SK-N-SH (cell line): ENCODE measurements at regions not wholly inside any gene's neighbourhood (a gene's known extent, or its start where the extent isn't known, plus 50 kb on each side); places are given as distances from the start of the nearest gene placed in this dataset.

Experiments used
- CTCF ChIA-PET: fragments of 300-600, 350-600 bp; formaldehyde crosslinking; extraction: SDS; loops from one replicate; lab custom pipeline; 2021; lab: Yijun Ruan, JAX
- POLR2A ChIA-PET: fragments of 350-600 bp; sonication (Branson Sonifier 250); formaldehyde crosslinking; extraction: SDS; loops from one replicate; lab custom pipeline; 2020; ENCODE audit warnings: antibody characterized with exemption, inconsistent platforms; lab: Yijun Ruan, JAX
- DNase-seq: peaks from one replicate; pipeline ENCODE4 v3.0.0; 2012
- H2AFZ ChIP-seq: fragments of 200-600 bp; sonication (generic); 2 replicates; pipeline ENCODE4 v1.8.1; 2016; ENCODE audit warnings: antibody characterized with exemption, mild to moderate bottlenecking, low read depth
- H3F3A ChIP-seq: fragments of 200-600 bp; sonication (generic); replicated peaks from 2 replicates; pipeline ENCODE3; 2016; ENCODE audit warnings: antibody characterized with exemption, mild to moderate bottlenecking; ENCODE audit not compliant: insufficient read depth
- H3K27ac ChIP-seq, 2 experiments: fragments of 200-500 bp in 1 of 2; fragments of 200-600 bp in 1 of 2; sonication (Bioruptor generic) in 1 of 2; sonication (generic), shearing (Covaris generic) in 1 of 2; 2 replicates each; pipeline versions ENCODE4 v1.5.1 to v1.6.1; 2014 to 2016; ENCODE audit warnings: low read depth in 2 of 2, inconsistent platforms in 1 of 2, low read length in 1 of 2, mild to moderate bottlenecking in 1 of 2, mixed read lengths in 1 of 2
- H3K27me3 ChIP-seq: fragments of 200-600 bp; sonication (generic), shearing (Covaris generic); 2 replicates; pipeline ENCODE4 v1.6.1; 2016; ENCODE audit warnings: mixed run types; ENCODE audit not compliant: insufficient read depth
- H3K36me3 ChIP-seq, 2 experiments: fragments of 200-500 bp in 1 of 2; fragments of 200-600 bp in 1 of 2; sonication (Bioruptor generic) in 1 of 2; sonication (generic) in 1 of 2; replicated peaks in 1 of 2; 2 replicates each; pipeline versions ENCODE3 to v1.5.1; 2014 to 2016; ENCODE audit warnings: low read length in 1 of 2, mild to moderate bottlenecking in 1 of 2; ENCODE audit not compliant: insufficient read depth in 2 of 2, control insufficient read depth in 1 of 2
- H3K4me1 ChIP-seq, 2 experiments: fragments of 200-500 bp in 1 of 2; fragments of 200-600 bp in 1 of 2; sonication (Bioruptor generic) in 1 of 2; sonication (generic), shearing (Covaris generic) in 1 of 2; 2 replicates each; pipeline versions ENCODE4 v1.5.1 to v1.6.1; 2014 to 2016; ENCODE audit warnings: low read depth in 1 of 2, low read length in 1 of 2, mixed run types in 1 of 2; ENCODE audit not compliant: insufficient read depth in 2 of 2, control insufficient read depth in 1 of 2
- H3K4me2 ChIP-seq: fragments of 200-600 bp; sonication (generic), shearing (Covaris generic); 2 replicates; pipeline ENCODE4 v1.6.1; 2017; ENCODE audit warnings: mixed run types
- H3K4me3 ChIP-seq, 2 experiments: fragments of 200-500 bp in 1 of 2; fragments of 200-600 bp in 1 of 2; sonication (Bioruptor generic) in 1 of 2; sonication (generic), shearing (Covaris generic) in 1 of 2; 2 replicates each; pipeline versions ENCODE4 v1.5.1 to v1.8.1; 2014 to 2016; ENCODE audit warnings: low read depth in 2 of 2, inconsistent platforms in 1 of 2, low read length in 1 of 2, mild to moderate bottlenecking in 1 of 2, mixed read lengths in 1 of 2, moderate library complexity in 1 of 2
- H3K79me2 ChIP-seq: fragments of 200-600 bp; sonication (generic); 2 replicates; pipeline ENCODE4 v1.8.1; 2017; ENCODE audit warnings: mild to moderate bottlenecking; ENCODE audit not compliant: insufficient read depth
- H3K9ac ChIP-seq: fragments of 200-600 bp; sonication (generic); 2 replicates; pipeline ENCODE4 v1.6.1; 2017; ENCODE audit warnings: mixed run types
- H3K9me2 ChIP-seq: fragments of 200-600 bp; sonication (generic); 2 replicates; pipeline ENCODE4 v1.6.1; 2017; ENCODE audit warnings: mixed run types
- H3K9me3 ChIP-seq: fragments of 200-600 bp; sonication (generic); 2 replicates; pipeline ENCODE4 v1.6.1; 2017; ENCODE audit warnings: mixed run types, mild to moderate bottlenecking, moderate library complexity
- H4K20me1 ChIP-seq: fragments of 200-600 bp; sonication (generic); 2 replicates; pipeline ENCODE4 v1.6.1; 2017; ENCODE audit warnings: mild to moderate bottlenecking, mixed run types; ENCODE audit not compliant: insufficient read depth
- EP300 ChIP-seq, 2 experiments: IDR thresholded peaks; 2 replicates each; pipeline versions ENCODE4 v1.4.0 to v1.6.1; 2012; ENCODE audit warnings: borderline replicate concordance in 1 of 2, low read depth in 1 of 2, low read length in 1 of 2
- EZH2phosphoT487 ChIP-seq: fragments of 200-600 bp; sonication (generic); IDR thresholded peaks from 2 replicates; pipeline ENCODE4 v1.6.1; 2017; ENCODE audit warnings: low read depth, mixed run types, mild to moderate bottlenecking, antibody characterized with exemption, moderate library complexity, borderline replicate concordance
- FOSL2 ChIP-seq: IDR thresholded peaks from 2 replicates; pipeline ENCODE4 v1.4.0; 2012; ENCODE audit warnings: low read depth, mild to moderate bottlenecking, moderate library complexity, borderline replicate concordance
- FOXJ3 ChIP-seq: sonication (generic); formaldehyde crosslinking; IDR thresholded peaks from 2 replicates; pipeline ENCODE4 v1.5.1; 2020; ENCODE audit warnings: mild to moderate bottlenecking, missing genetic modification reagents
- GATA2 ChIP-seq: sonication (generic); formaldehyde crosslinking; IDR thresholded peaks from 2 replicates; pipeline ENCODE4 v1.5.0; 2020; ENCODE audit warnings: mild to moderate bottlenecking, missing genetic modification reagents
- MEF2A ChIP-seq: IDR thresholded peaks from 2 replicates; pipeline ENCODE4 v1.4.0; 2012; ENCODE audit warnings: low read depth, borderline replicate concordance
- NFIC ChIP-seq: IDR thresholded peaks from 2 replicates; pipeline ENCODE4 v1.4.0; 2012; ENCODE audit warnings: borderline replicate concordance
- RAD21 ChIP-seq: IDR thresholded peaks from 2 replicates; pipeline ENCODE4 v1.6.1; 2012; ENCODE audit warnings: mild to moderate bottlenecking, low read length
- RCOR1 ChIP-seq: fragments of 150-350 bp; IDR thresholded peaks from 2 replicates; pipeline ENCODE4 v1.6.1; 2017; ENCODE audit warnings: antibody characterized with exemption, low read length
- RXRA ChIP-seq: IDR thresholded peaks from 2 replicates; pipeline ENCODE4 v1.4.0; 2012; ENCODE audit warnings: low read depth, mild to moderate bottlenecking, borderline replicate concordance
- SIN3A ChIP-seq: IDR thresholded peaks from 2 replicates; pipeline ENCODE4 v1.6.1; 2012; ENCODE audit warnings: low read depth, mild to moderate bottlenecking, low read length, moderate library complexity, borderline replicate concordance
- SMC3 ChIP-seq: IDR thresholded peaks from 2 replicates; pipeline ENCODE4 v1.6.1; 2012; ENCODE audit warnings: low read depth, low read length, improper control_type of control experiment
- TCF12 ChIP-seq: IDR thresholded peaks from 2 replicates; pipeline ENCODE4 v1.4.0; 2012
- TEAD4 ChIP-seq: IDR thresholded peaks from 2 replicates; pipeline ENCODE4 v1.4.0; 2012; ENCODE audit warnings: mild to moderate bottlenecking, borderline replicate concordance; ENCODE audit not compliant: insufficient read depth
- WGBS: methylation state at CpG from one replicate; pipeline ENCODE4 v1.1.6; 2017; ENCODE audit warnings: low lambda C conversion rate; 5-methylcytosine and 5-hydroxymethylcytosine counted together
- TF ChIP-seq, protein P1 (sequence below): IDR thresholded peaks from 2 replicates; pipeline ENCODE4 v1.4.0; 2012; ENCODE audit warnings: low read depth, borderline replicate concordance
- TF ChIP-seq, protein P2 (sequence below): IDR thresholded peaks from 2 replicates; pipeline ENCODE4; 2012
- TF ChIP-seq, protein P3 (sequence below): fragments of 200-600 bp; sonication (generic); IDR thresholded peaks from 2 replicates; pipeline ENCODE4 v1.6.1; 2017; ENCODE audit warnings: antibody characterized with exemption, mild to moderate bottlenecking, moderate library complexity
- TF ChIP-seq, protein P4 (sequence below): fragments of 150-350 bp; IDR thresholded peaks from 2 replicates; pipeline ENCODE4 v1.6.1; 2017; ENCODE audit warnings: antibody characterized with exemption, low read length, low read depth, borderline replicate concordance
- TF ChIP-seq, protein P5 (sequence below): fragments of 150-350 bp; IDR thresholded peaks from 2 replicates; pipeline ENCODE4 v1.6.1; 2016; ENCODE audit warnings: mild to moderate bottlenecking, low read depth, low read length

DNA sequence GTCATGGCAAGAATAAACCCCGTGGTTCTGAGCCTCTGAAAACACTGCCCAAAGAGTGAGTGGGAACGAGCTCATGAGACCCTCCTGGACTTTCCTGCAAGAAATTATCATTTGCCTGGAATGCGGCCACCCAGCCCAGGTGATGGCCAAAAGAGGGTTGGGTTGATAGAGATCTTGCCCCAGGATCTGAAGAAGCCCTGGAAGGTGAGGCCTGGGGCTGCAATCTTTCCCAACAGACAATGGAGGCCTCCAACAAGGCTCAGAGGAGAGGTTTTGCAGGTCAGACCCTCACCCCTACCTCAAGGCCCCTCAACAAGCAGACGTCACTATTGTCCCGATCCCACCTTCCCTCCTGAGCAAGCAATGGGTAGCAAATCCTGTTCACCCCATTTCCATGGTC, 106.0 kb upstream of the SOD1 start:
- no peak overlapping the region for H3K4me3 ChIP-seq
- no peaks in the 10 kb centered on the region for H3K79me2 ChIP-seq
- POLR2A ChIA-PET: no interaction called here
- CTCF ChIA-PET: interaction anchor here (1.4 to 1.9 kb wide), 2 partner anchors 27 to 51 kb away, joined by 4 to 10 read pairs; no protein-coding TSS in a partner anchor
- no peak overlapping the region for H3K4me2 ChIP-seq
- WGBS: 66% methylated on average over 5 of the region's 5 CpGs
- H3K36me3 ChIP-seq: no peaks in the 10 kb centered on the region
- no peaks in the 10 kb centered on the region for H3K9me3 ChIP-seq
- peaks cover 14% of the 10 kb centered on the region for H3K27me3 ChIP-seq
- no peak overlapping the region for H3K27ac ChIP-seq
- no peaks in the 10 kb centered on the region for H3K9me2 ChIP-seq
- no peak for TF ChIP-seq MEF2A
- TF ChIP-seq, protein P1, sequence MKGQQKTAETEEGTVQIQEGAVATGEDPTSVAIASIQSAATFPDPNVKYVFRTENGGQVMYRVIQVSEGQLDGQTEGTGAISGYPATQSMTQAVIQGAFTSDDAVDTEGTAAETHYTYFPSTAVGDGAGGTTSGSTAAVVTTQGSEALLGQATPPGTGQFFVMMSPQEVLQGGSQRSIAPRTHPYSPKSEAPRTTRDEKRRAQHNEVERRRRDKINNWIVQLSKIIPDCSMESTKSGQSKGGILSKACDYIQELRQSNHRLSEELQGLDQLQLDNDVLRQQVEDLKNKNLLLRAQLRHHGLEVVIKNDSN: no peak
- TF ChIP-seq FOSL2: no peak
- TF ChIP-seq, protein P2, sequence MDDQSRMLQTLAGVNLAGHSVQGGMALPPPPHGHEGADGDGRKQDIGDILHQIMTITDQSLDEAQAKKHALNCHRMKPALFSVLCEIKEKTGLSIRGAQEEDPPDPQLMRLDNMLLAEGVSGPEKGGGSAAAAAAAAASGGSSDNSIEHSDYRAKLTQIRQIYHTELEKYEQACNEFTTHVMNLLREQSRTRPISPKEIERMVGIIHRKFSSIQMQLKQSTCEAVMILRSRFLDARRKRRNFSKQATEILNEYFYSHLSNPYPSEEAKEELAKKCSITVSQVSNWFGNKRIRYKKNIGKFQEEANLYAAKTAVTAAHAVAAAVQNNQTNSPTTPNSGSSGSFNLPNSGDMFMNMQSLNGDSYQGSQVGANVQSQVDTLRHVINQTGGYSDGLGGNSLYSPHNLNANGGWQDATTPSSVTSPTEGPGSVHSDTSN: no peak
- TF ChIP-seq TEAD4: no peak
- TF ChIP-seq EZH2phosphoT487: no peak
- TF ChIP-seq RCOR1: no peak
- TF ChIP-seq RAD21: no peak
- no peak for TF ChIP-seq EP300 (IDR thresholded peaks at IDR 0.05; ENCODE audit: borderline replicate concordance in 1 of 2, low read depth in 1 of 2, low read length in 1 of 2)
- TF ChIP-seq NFIC: no peak
- H3F3A ChIP-seq: peaks cover 4% of the 10 kb centered on the region
- H4K20me1 ChIP-seq: no peaks in the 10 kb centered on the region
- no peak overlapping the region for H3K9ac ChIP-seq
- peaks cover 0 to 3% of the 10 kb centered on the region in 2 experiments; a peak in 1 of 4 replicates for H3K4me1 ChIP-seq
- no peak for DNase-seq
- H2AFZ ChIP-seq: no peak overlapping the region

DNA sequence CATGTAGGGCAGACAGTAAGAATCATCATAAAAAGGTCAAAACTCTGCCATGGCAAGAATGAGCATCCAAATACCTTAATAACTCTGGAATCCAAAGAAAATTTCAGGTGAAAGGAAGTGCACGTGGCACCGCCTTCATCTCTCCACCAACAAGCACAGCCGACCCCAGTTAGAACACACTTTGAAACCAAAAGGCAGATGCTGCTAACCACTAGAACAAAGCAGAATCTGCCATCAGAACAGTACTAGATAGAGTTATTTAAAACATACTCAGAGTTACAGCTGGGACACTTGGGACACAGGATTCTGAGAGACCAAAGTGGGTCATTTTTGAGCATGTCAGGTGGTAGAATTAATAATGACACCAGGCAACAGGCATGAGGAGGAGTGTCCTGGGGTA, 106.7 kb upstream of the SOD1 start:
- Histone ChIP-seq H4K20me1 (no peaks in the 10 kb centered on the region), H3K9me2 (no peaks in the 10 kb centered on the region), H3K27ac (no peak overlapping the region), H3F3A (peaks cover 4% of the 10 kb centered on the region), H2AFZ (no peak overlapping the region), H3K4me3 (no peak overlapping the region), H3K36me3 (no peaks in the 10 kb centered on the region), H3K27me3 (peaks cover 7% of the 10 kb centered on the region), H3K4me1 (peaks cover 0 to 3% of the 10 kb centered on the region in 2 experiments; a peak in 1 of 4 replicates), H3K4me2 (no peak overlapping the region), H3K9ac (no peak overlapping the region), H3K79me2 (no peaks in the 10 kb centered on the region), H3K9me3 (no peaks in the 10 kb centered on the region)
- CTCF ChIA-PET: no interaction called here
- POLR2A ChIA-PET: no interaction called here
- DNase-seq: no peak
- 77% methylated on average over 3 of the region's 3 CpGs for WGBS
- TF ChIP-seq RAD21 (no peak), EP300 (IDR thresholded peaks at IDR 0.05; ENCODE audit: borderline replicate concordance in 1 of 2, low read depth in 1 of 2, low read length in 1 of 2) (no peak), SMC3 (no peak), RCOR1 (no peak), GATA2 (CRISPR knock-in tag) (no peak), RXRA (no peak), SIN3A (no peak), FOXJ3 (no peak), TCF12 (no peak), EZH2phosphoT487 (no peak)
- TF ChIP-seq, protein P2: no peak
- TF ChIP-seq, protein P3, sequence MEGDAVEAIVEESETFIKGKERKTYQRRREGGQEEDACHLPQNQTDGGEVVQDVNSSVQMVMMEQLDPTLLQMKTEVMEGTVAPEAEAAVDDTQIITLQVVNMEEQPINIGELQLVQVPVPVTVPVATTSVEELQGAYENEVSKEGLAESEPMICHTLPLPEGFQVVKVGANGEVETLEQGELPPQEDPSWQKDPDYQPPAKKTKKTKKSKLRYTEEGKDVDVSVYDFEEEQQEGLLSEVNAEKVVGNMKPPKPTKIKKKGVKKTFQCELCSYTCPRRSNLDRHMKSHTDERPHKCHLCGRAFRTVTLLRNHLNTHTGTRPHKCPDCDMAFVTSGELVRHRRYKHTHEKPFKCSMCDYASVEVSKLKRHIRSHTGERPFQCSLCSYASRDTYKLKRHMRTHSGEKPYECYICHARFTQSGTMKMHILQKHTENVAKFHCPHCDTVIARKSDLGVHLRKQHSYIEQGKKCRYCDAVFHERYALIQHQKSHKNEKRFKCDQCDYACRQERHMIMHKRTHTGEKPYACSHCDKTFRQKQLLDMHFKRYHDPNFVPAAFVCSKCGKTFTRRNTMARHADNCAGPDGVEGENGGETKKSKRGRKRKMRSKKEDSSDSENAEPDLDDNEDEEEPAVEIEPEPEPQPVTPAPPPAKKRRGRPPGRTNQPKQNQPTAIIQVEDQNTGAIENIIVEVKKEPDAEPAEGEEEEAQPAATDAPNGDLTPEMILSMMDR: no peak
- TF ChIP-seq, protein P4, sequence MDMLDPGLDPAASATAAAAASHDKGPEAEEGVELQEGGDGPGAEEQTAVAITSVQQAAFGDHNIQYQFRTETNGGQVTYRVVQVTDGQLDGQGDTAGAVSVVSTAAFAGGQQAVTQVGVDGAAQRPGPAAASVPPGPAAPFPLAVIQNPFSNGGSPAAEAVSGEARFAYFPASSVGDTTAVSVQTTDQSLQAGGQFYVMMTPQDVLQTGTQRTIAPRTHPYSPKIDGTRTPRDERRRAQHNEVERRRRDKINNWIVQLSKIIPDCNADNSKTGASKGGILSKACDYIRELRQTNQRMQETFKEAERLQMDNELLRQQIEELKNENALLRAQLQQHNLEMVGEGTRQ: no peak
- TF ChIP-seq, protein P5, sequence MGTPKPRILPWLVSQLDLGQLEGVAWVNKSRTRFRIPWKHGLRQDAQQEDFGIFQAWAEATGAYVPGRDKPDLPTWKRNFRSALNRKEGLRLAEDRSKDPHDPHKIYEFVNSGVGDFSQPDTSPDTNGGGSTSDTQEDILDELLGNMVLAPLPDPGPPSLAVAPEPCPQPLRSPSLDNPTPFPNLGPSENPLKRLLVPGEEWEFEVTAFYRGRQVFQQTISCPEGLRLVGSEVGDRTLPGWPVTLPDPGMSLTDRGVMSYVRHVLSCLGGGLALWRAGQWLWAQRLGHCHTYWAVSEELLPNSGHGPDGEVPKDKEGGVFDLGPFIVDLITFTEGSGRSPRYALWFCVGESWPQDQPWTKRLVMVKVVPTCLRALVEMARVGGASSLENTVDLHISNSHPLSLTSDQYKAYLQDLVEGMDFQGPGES: no peak
